H1 (cell line): ENCODE measurements at regions not wholly inside any gene's neighbourhood (a gene's known extent, or its start where the extent isn't known, plus 50 kb on each side); places are given as distances from the start of the nearest gene placed in this dataset.

Source experiments
- CTCF ChIA-PET: fragments of 300-600 bp; sonication (Branson Sonifier 250); formaldehyde crosslinking; loops from one replicate; lab custom pipeline; 2021; ENCODE audit not compliant: partially characterized antibody; lab: Charles Lee
- POLR2A ChIA-PET: fragments of 300-600 bp; sonication (Branson Sonifier 250); formaldehyde crosslinking; loops from one replicate; lab custom pipeline; 2021; ENCODE audit warnings: inconsistent platforms; ENCODE audit not compliant: partially characterized antibody; lab: Charles Lee
- DNase-seq, 2 experiments: peaks; one replicate each; pipeline versions ENCODE4 v3.0.0 to v3.0.0-alpha.2; 2010 to 2022; ENCODE audit warnings: low spot score in 2 of 2, low read depth in 1 of 2, mixed read lengths in 1 of 2
- FAIRE-seq: peaks from 2 replicates; lab custom pipeline; 2011; peaks lifted over from hg19 to GRCh38; lab: Jason Lieb, UNC
- H2AFZ ChIP-seq: 2 replicates; pipeline ENCODE4 v1.8.1; 2012; ENCODE audit warnings: low read length, inconsistent platforms
- H2AK5ac ChIP-seq: 2 replicates; pipeline ENCODE4 v1.6.1; 2013; ENCODE audit warnings: low read depth, low read length
- H2BK120ac ChIP-seq: replicated peaks from 2 replicates; pipeline ENCODE3; 2013; ENCODE audit warnings: low read depth, low read length, inconsistent platforms
- H2BK12ac ChIP-seq: 2 replicates; pipeline ENCODE4 v1.6.1; 2013; ENCODE audit warnings: low read depth, low read length
- H2BK15ac ChIP-seq: 2 replicates; pipeline ENCODE4 v1.6.1; 2013; ENCODE audit warnings: low read length
- H2BK20ac ChIP-seq: 2 replicates; pipeline ENCODE4 v1.6.1; 2013; ENCODE audit warnings: low read length
- H2BK5ac ChIP-seq: 2 replicates; pipeline ENCODE4 v1.6.1; 2013; ENCODE audit warnings: low read depth, low read length
- H3K14ac ChIP-seq: 2 replicates; pipeline ENCODE4 v1.6.1; 2013; ENCODE audit warnings: inconsistent platforms; ENCODE audit not compliant: insufficient read length
- H3K18ac ChIP-seq: 2 replicates; pipeline ENCODE4 v1.6.1; 2013; ENCODE audit warnings: low read length; ENCODE audit errors: extremely low read depth
- H3K23ac ChIP-seq: 2 replicates; pipeline ENCODE4 v1.6.1; 2013; ENCODE audit warnings: inconsistent platforms; ENCODE audit not compliant: insufficient read length
- H3K23me2 ChIP-seq: 2 replicates; pipeline ENCODE4 v1.6.1; 2013; ENCODE audit warnings: low read depth, low read length
- H3K27ac ChIP-seq: 2 replicates; pipeline ENCODE4 v1.6.1; 2011; ENCODE audit warnings: low read depth, low read length, inconsistent platforms
- H3K27me3 ChIP-seq, 4 experiments: replicated peaks in 1 of 4; 1 replicate in 1 of 4; 2 replicates in 3 of 4; pipeline versions ENCODE4 v1.6.1 to v1.8.1; 2011 to 2013; ENCODE audit warnings: low read length in 3 of 4, mild to moderate bottlenecking in 3 of 4, inconsistent platforms in 2 of 4, mixed read lengths in 2 of 4, moderate library complexity in 1 of 4; ENCODE audit not compliant: control insufficient read depth in 3 of 4, insufficient read depth in 3 of 4; ENCODE audit errors: extremely low read depth in 1 of 4
- H3K36me3 ChIP-seq, 4 experiments: 2 replicates each; pipeline versions ENCODE4 v1.6.1 to v1.8.1; 2011 to 2013; ENCODE audit warnings: mild to moderate bottlenecking in 4 of 4, low read length in 3 of 4, moderate library complexity in 2 of 4, control low read depth in 1 of 4, inconsistent platforms in 1 of 4; ENCODE audit not compliant: insufficient read depth in 4 of 4, control insufficient read depth in 2 of 4
- H3K4ac ChIP-seq: replicated peaks from 2 replicates; pipeline ENCODE3; 2013; ENCODE audit warnings: low read length, low read depth, mixed read lengths, inconsistent platforms; ENCODE audit not compliant: insufficient read length
- H3K4me1 ChIP-seq, 4 experiments: replicated peaks in 1 of 4; 1 replicate in 1 of 4; 2 replicates in 3 of 4; pipeline versions ENCODE4 v1.6.1 to v1.8.1; 2011 to 2013; ENCODE audit warnings: low read length in 3 of 4, inconsistent platforms in 2 of 4, mixed read lengths in 1 of 4; ENCODE audit not compliant: insufficient read depth in 4 of 4, control insufficient read depth in 3 of 4
- H3K4me2 ChIP-seq, 2 experiments: 2 replicates each; pipeline versions ENCODE4 v1.6.1 to v1.8.1; 2011 to 2013; ENCODE audit warnings: low read depth in 2 of 2, low read length in 2 of 2, control low read depth in 1 of 2, inconsistent platforms in 1 of 2, mild to moderate bottlenecking in 1 of 2; ENCODE audit not compliant: insufficient read depth in 1 of 2
- H3K4me3 ChIP-seq, 4 experiments: fragments of 200-600, 300-600 bp in 1 of 4; sonication (generic), shearing (Covaris generic), sonication (Bioruptor Twin) in 1 of 4; 2 replicates each; pipeline versions ENCODE4 v1.5.1 to v1.8.1; 2011 to 2016; ENCODE audit warnings: low read length in 4 of 4, low read depth in 3 of 4, control low read depth in 2 of 4, inconsistent platforms in 2 of 4, mild to moderate bottlenecking in 2 of 4, mixed read lengths in 1 of 4, moderate library complexity in 1 of 4; ENCODE audit not compliant: insufficient read depth in 2 of 4; ENCODE audit errors: extremely low read depth in 1 of 4
- H3K56ac ChIP-seq: replicated peaks from 2 replicates; pipeline ENCODE3; 2013; ENCODE audit warnings: low read depth, mild to moderate bottlenecking, mixed read lengths, low read length, inconsistent platforms; ENCODE audit not compliant: insufficient read length
- H3K79me1 ChIP-seq: 2 replicates; pipeline ENCODE4 v1.6.1; 2013; ENCODE audit warnings: low read depth, low read length, control low read depth
- H3K79me2 ChIP-seq, 2 experiments: 2 replicates each; pipeline versions ENCODE4 v1.6.1 to v1.8.1; 2012 to 2013; ENCODE audit warnings: low read length in 2 of 2, mild to moderate bottlenecking in 2 of 2, inconsistent platforms in 1 of 2; ENCODE audit not compliant: insufficient read depth in 2 of 2, control insufficient read depth in 1 of 2
- H3K9ac ChIP-seq, 4 experiments: replicated peaks in 1 of 4; 1 replicate in 1 of 4; 2 replicates in 3 of 4; pipeline versions ENCODE4 v1.6.1 to v1.8.1; 2011 to 2013; ENCODE audit warnings: low read depth in 3 of 4, low read length in 3 of 4, control low read depth in 2 of 4, mild to moderate bottlenecking in 2 of 4, moderate library complexity in 2 of 4, inconsistent platforms in 1 of 4; ENCODE audit errors: extremely low read depth in 1 of 4
- H3K9me3 ChIP-seq, 2 experiments: 2 replicates each; pipeline versions ENCODE4 v1.6.1 to v1.8.1; 2012 to 2013; ENCODE audit warnings: mild to moderate bottlenecking in 2 of 2, moderate library complexity in 2 of 2, control low read depth in 1 of 2, inconsistent platforms in 1 of 2, low read depth in 1 of 2, low read length in 1 of 2, mixed read lengths in 1 of 2; ENCODE audit not compliant: insufficient read depth in 2 of 2
- H4K20me1 ChIP-seq, 2 experiments: replicated peaks in 1 of 2; 2 replicates each; pipeline versions ENCODE3 to v1.8.1; 2011 to 2013; ENCODE audit warnings: inconsistent platforms in 2 of 2, low read length in 2 of 2, mild to moderate bottlenecking in 1 of 2; ENCODE audit not compliant: insufficient read depth in 2 of 2, control insufficient read depth in 1 of 2
- H4K5ac ChIP-seq: 2 replicates; pipeline ENCODE4 v1.6.1; 2013; ENCODE audit warnings: low read length, low read depth, mixed read lengths, inconsistent platforms; ENCODE audit not compliant: insufficient read length
- H4K8ac ChIP-seq: 2 replicates; pipeline ENCODE4 v1.8.0; 2013; ENCODE audit warnings: mild to moderate bottlenecking, moderate library complexity, low read length, inconsistent platforms; ENCODE audit not compliant: insufficient read depth; ENCODE audit errors: extremely low read depth
- H4K91ac ChIP-seq: replicated peaks from 2 replicates; pipeline ENCODE3; 2013; ENCODE audit warnings: low read length, mixed read lengths, inconsistent platforms; ENCODE audit not compliant: insufficient read length
- BCL11A ChIP-seq, 2 experiments: IDR thresholded peaks; one replicate each; pipeline ENCODE4 v1.6.1; 2011; ENCODE audit warnings: low read depth in 2 of 2, low read length in 2 of 2, mild to moderate bottlenecking in 2 of 2
- CBX5 ChIP-seq: fragments of 300-800, 300-1000 bp; sonication (generic); IDR thresholded peaks from 2 replicates; pipeline ENCODE4 v1.7.1; 2016; ENCODE audit warnings: antibody characterized with exemption, low read length, low read depth
- CBX8 ChIP-seq: fragments of 300-800, 300-1000 bp; sonication (generic); IDR thresholded peaks from 2 replicates; pipeline ENCODE4 v1.7.1; 2016; ENCODE audit warnings: low read depth, low read length, borderline replicate concordance
- CREB1 ChIP-seq: IDR thresholded peaks from 2 replicates; pipeline ENCODE4 v1.6.1; 2012; ENCODE audit warnings: inconsistent platforms
- EZH2 ChIP-seq: fragments of 200-600 bp; sonication (generic); IDR thresholded peaks from 2 replicates; pipeline ENCODE4 v1.7.1; 2012; ENCODE audit warnings: low read depth, mild to moderate bottlenecking, moderate library complexity, low read length, inconsistent platforms; ENCODE audit not compliant: severe bottlenecking
- FOSL1 ChIP-seq: IDR thresholded peaks from 2 replicates; pipeline ENCODE4 v1.6.1; 2011; ENCODE audit warnings: mild to moderate bottlenecking, low read depth, low read length, moderate library complexity; ENCODE audit not compliant: insufficient read depth
- GTF2F1 ChIP-seq: IDR thresholded peaks from 2 replicates; pipeline ENCODE4 v1.6.1; 2012; ENCODE audit warnings: low read depth, low read length, improper control_type of control experiment, borderline replicate concordance
- HDAC2 ChIP-seq, 2 experiments: fragments of 300-600 bp in 1 of 2; sonication (generic) in 1 of 2; IDR thresholded peaks; 2 replicates each; pipeline ENCODE4 v1.6.1; 2011 to 2012; ENCODE audit warnings: low read depth in 2 of 2, low read length in 2 of 2, mild to moderate bottlenecking in 2 of 2, moderate library complexity in 2 of 2, borderline replicate concordance in 1 of 2, inconsistent platforms in 1 of 2
- MAFK ChIP-seq: IDR thresholded peaks from 2 replicates; pipeline ENCODE4 v1.6.1; 2012; ENCODE audit warnings: low read depth, mild to moderate bottlenecking, improper control_type of control experiment, low read length
- POLR2AphosphoS5 ChIP-seq: IDR thresholded peaks from 2 replicates; pipeline ENCODE4 v1.6.1; 2011; ENCODE audit warnings: low read depth, low read length
- RBBP5 ChIP-seq: IDR thresholded peaks from 2 replicates; pipeline ENCODE4 v1.7.1; 2012; ENCODE audit warnings: low read depth, mild to moderate bottlenecking, inconsistent platforms, low read length, moderate library complexity, borderline replicate concordance
- TCF12 ChIP-seq: IDR thresholded peaks from 2 replicates; pipeline ENCODE4 v1.6.1; 2011; ENCODE audit warnings: low read depth, mild to moderate bottlenecking, low read length
- WGBS, 2 experiments: shearing (Covaris generic) in 1 of 2; methylation state at CpG; one replicate each; pipeline versions ENCODE4 v1.1.6 to v1.1.7; 2013 to 2015; ENCODE audit warnings: low lambda C conversion rate in 2 of 2, mixed read lengths in 2 of 2, inconsistent platforms in 1 of 2, low coverage in 1 of 2, missing lambda C conversion rate in 1 of 2; ENCODE audit not compliant: insufficient replicate concordance in 2 of 2, insufficient coverage in 1 of 2, insufficient read length in 1 of 2; ENCODE audit errors: extremely low coverage in 1 of 2, missing lambda C conversion rate in 1 of 2; 5-methylcytosine and 5-hydroxymethylcytosine counted together
- TF ChIP-seq, protein P1 (sequence below): IDR thresholded peaks from 2 replicates; pipeline ENCODE4 v1.6.1; 2012; ENCODE audit warnings: inconsistent platforms

DNA sequence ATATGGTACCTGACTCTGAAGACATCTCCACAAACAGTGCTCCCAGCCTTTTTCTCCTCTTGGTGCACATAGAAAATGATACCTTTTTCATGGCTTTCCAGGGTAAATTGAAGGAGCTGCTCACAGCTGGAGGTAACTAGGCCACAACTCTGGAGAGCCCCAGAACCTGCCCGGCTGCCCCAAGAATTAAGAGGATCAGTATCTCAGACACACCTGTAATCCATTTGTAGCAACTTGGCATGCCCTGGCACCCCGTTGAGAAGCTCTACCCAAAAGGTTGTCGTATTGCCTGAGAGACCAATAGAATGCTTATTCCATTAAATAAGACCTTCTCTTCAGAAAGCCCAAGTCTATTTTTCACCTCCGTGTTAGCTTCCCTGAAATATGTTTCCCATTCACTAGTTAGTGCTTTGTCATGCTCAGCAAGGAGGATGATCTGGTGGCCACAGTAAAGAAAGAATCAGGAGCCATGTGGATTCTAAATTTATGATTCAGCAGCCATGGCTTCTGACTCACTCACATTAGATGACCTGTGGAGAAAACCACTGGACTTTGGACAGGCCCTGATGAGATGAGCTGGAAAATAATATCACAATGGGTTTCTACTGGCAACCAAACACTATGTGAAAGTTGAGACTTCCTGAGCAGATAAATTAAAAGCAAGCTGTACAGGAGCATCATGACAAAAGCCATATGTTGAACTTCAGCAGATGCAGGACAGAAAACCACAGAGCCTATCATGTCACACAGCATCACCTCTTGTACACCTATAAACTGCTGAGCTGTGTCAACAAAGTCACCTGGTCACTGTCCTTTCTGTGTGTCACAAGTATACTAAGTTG is 253.3 kb upstream of the OSR1 start:
- H2AFZ ChIP-seq, result no peak overlapping the region
- no peak overlapping the region for H2BK120ac ChIP-seq
- H3K9ac ChIP-seq, result no peak overlapping the region
- H4K20me1 ChIP-seq, result no peaks in the 10 kb centered on the region
- POLR2A ChIA-PET, result no interaction called here
- no peak overlapping the region for H3K27ac ChIP-seq
- no peak overlapping the region for H3K14ac ChIP-seq
- no peak overlapping the region for H2BK12ac ChIP-seq
- H3K23ac ChIP-seq, result no peak overlapping the region
- no peak overlapping the region for H2BK5ac ChIP-seq
- H3K23me2 ChIP-seq, result no peaks in the 10 kb centered on the region
- WGBS, 2 experiments, result 90% methylated on average over 4 of the region's 4 CpGs; no CpG with 5 or more reads in 1 of the 2 experiments
- H2BK20ac ChIP-seq, result no peak overlapping the region
- no peak overlapping the region for H4K5ac ChIP-seq
- H3K9me3 ChIP-seq, result peaks cover 6% of the 10 kb centered on the region in 2 experiments; a peak in 1 of 4 replicates
- no peaks in the 10 kb centered on the region for H3K79me1 ChIP-seq
- no peaks in the 10 kb centered on the region for H3K27me3 ChIP-seq
- no peaks in the 10 kb centered on the region for H3K36me3 ChIP-seq
- H3K79me2 ChIP-seq, result no peaks in the 10 kb centered on the region
- no peak overlapping the region for H4K91ac ChIP-seq
- H3K56ac ChIP-seq, result no peak overlapping the region
- no peak for FAIRE-seq
- no peak overlapping the region for H2AK5ac ChIP-seq
- no peak overlapping the region for H3K4ac ChIP-seq
- H3K4me2 ChIP-seq, result no peak overlapping the region
- no peak overlapping the region for H3K4me3 ChIP-seq
- H3K18ac ChIP-seq, result no peak overlapping the region
- DNase-seq, result no peak
- H4K8ac ChIP-seq, result no peak overlapping the region
- H3K4me1 ChIP-seq, result no peaks in the 10 kb centered on the region
- H2BK15ac ChIP-seq, result no peak overlapping the region
- CTCF ChIA-PET, result interaction anchor here (0.5 to 1.6 kb wide), 5 partner anchors 13 to 248 kb away, joined by 3 to 5 read pairs (median 3); no protein-coding TSS in a partner anchor
- no peak for TF ChIP-seq CBX5
- no peak for TF ChIP-seq RBBP5
- TF ChIP-seq POLR2AphosphoS5, result no peak
- TF ChIP-seq TCF12, result no peak
- TF ChIP-seq CREB1, result no peak
- no peak for TF ChIP-seq CBX8
- TF ChIP-seq FOSL1, result no peak
- TF ChIP-seq BCL11A (IDR thresholded peaks at IDR 0.05; ENCODE audit: low read depth in 2 of 2, low read length in 2 of 2), result no peak
- TF ChIP-seq GTF2F1, result no peak
- TF ChIP-seq HDAC2 (IDR thresholded peaks at IDR 0.05; ENCODE audit: borderline replicate concordance in 1 of 2, low read depth in 2 of 2, low read length in 2 of 2), result no peak
- no peak for TF ChIP-seq MAFK
- TF ChIP-seq, protein P1, sequence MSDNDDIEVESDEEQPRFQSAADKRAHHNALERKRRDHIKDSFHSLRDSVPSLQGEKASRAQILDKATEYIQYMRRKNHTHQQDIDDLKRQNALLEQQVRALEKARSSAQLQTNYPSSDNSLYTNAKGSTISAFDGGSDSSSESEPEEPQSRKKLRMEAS, result no peak
- TF ChIP-seq EZH2, result no peak
